ENCODE measurements at regions not wholly inside any gene's neighbourhood (a gene's known extent, or its start where the extent isn't known, plus 50 kb on each side); places are given as distances from the start of the nearest gene placed in this dataset.
A peak's percentile ranks its signal among the peaks of the same experiment; 100 is the strongest.

GRCh38 chrX:78213331-78213730 is 73.9 kb upstream of the TAF9B start:
- Histone ChIP-seq H3K36me3 (replicated peaks; ENCODE audit: insufficient read depth, low read depth) (no peaks in the 10 kb centered on the region), H3K79me2 (no peaks in the 10 kb centered on the region), H3K27me3 (no peaks in the 10 kb centered on the region), H3K27ac (no peak overlapping the region), H3K9me3 (ENCODE audit: low read depth) (peaks cover 5% of the 10 kb centered on the region), H4K20me1 (ENCODE audit: insufficient read depth, poor library complexity, severe bottlenecking) (no peaks in the 10 kb centered on the region), H2AFZ (no peak overlapping the region), H3K9me2 (replicated peaks; ENCODE audit: insufficient read depth) (no peaks in the 10 kb centered on the region), H3K4me3 (no peak overlapping the region), H3K4me2 (no peak overlapping the region), H3K4me1 (ENCODE audit: insufficient read depth) (no peaks in the 10 kb centered on the region)
- DNase-seq (ENCODE audit: low spot score): peak; percentile 7
- TF ChIP-seq EZH2 (IDR thresholded peaks at IDR 0.05; ENCODE audit: borderline replicate concordance) (no peak), CTCF (IDR thresholded peaks at IDR 0.05; ENCODE audit: poor library complexity) (no peak), EZH2phosphoT487 (IDR thresholded peaks at IDR 0.05; ENCODE audit: low read depth, severe bottlenecking, unreplicated experiment) (no peak)
- 34% methylated on average over 4 of the region's 4 CpGs for WGBS (ENCODE audit: low lambda C conversion rate, missing lambda C conversion rate)

GRCh38 chrX:78199851-78200250 is 60.4 kb upstream of the TAF9B start:
- TF ChIP-seq EZH2phosphoT487 (IDR thresholded peaks at IDR 0.05; ENCODE audit: low read depth, severe bottlenecking, unreplicated experiment): no peak
- peak; percentile 13 for TF ChIP-seq CTCF (IDR thresholded peaks at IDR 0.05; ENCODE audit: poor library complexity)

More at GRCh38 chrX:78199851-78200250, 60.4 kb upstream of the TAF9B start:
- H3K4me1 ChIP-seq (ENCODE audit: insufficient read depth): no peaks in the 10 kb centered on the region
- no peak overlapping the region for H3K27ac ChIP-seq
- H3K79me2 ChIP-seq: no peaks in the 10 kb centered on the region
- H3K9me3 ChIP-seq (ENCODE audit: low read depth): no peaks in the 10 kb centered on the region
- H2AFZ ChIP-seq: no peak overlapping the region
- H4K20me1 ChIP-seq (ENCODE audit: insufficient read depth, poor library complexity, severe bottlenecking): no peaks in the 10 kb centered on the region
- DNase-seq (ENCODE audit: low spot score): peak; percentile 16
- H3K9me2 ChIP-seq (replicated peaks; ENCODE audit: insufficient read depth): no peaks in the 10 kb centered on the region
- H3K4me3 ChIP-seq: no peak overlapping the region
- no peak overlapping the region for H3K4me2 ChIP-seq
- no peaks in the 10 kb centered on the region for H3K27me3 ChIP-seq
- no peaks in the 10 kb centered on the region for H3K36me3 ChIP-seq (replicated peaks; ENCODE audit: insufficient read depth, low read depth)
